ENCODE measurements at regions not wholly inside any gene's neighbourhood (a gene's known extent, or its start where the extent isn't known, plus 50 kb on each side); places are given as distances from the start of the nearest gene placed in this dataset.

- DNase-seq: no peak
These were observed 109.1 kb upstream of the GGTLC1 start for GRCh38 chr20:24097506-24098245.

GRCh38 chr20:24096864-24097450, 108.4 kb upstream of the GGTLC1 start:
- DNase-seq: no peak

- no peak for DNase-seq
These were observed 107.7 kb upstream of the GGTLC1 start for GRCh38 chr20:24096264-24096663.

GRCh38 chr20:24095756-24096155, 107.2 kb upstream of the GGTLC1 start:
- no peak for DNase-seq

- no peak for DNase-seq
These were observed 106.7 kb upstream of the GGTLC1 start for GRCh38 chr20:24095303-24095702.

- DNase-seq: no peak
These were observed 101.0 kb upstream of the GGTLC1 start for GRCh38 chr20:24089576-24089975.

- DNase-seq: no peak
These were observed 97.5 kb upstream of the GGTLC1 start for GRCh38 chr20:24086121-24086520.

GRCh38 chr20:24084281-24084680, 95.7 kb upstream of the GGTLC1 start:
- no peak for DNase-seq

GRCh38 chr20:24081077-24081476, 92.5 kb upstream of the GGTLC1 start:
- no peak for DNase-seq

- DNase-seq: no peak
These were observed 91.3 kb upstream of the GGTLC1 start for GRCh38 chr20:24079661-24080412.

- no peak for DNase-seq
These were observed 88.6 kb upstream of the GGTLC1 start for GRCh38 chr20:24077145-24077544.

- no peak for DNase-seq
These were observed 82.1 kb upstream of the GGTLC1 start for GRCh38 chr20:24070679-24071078.

- DNase-seq: no peak
These were observed 77.6 kb upstream of the GGTLC1 start for GRCh38 chr20:24066076-24066700.

- no peak for DNase-seq
These were observed 76.3 kb upstream of the GGTLC1 start for GRCh38 chr20:24064915-24065314.

GRCh38 chr20:24064092-24064491, 75.5 kb upstream of the GGTLC1 start:
- DNase-seq: no peak

GRCh38 chr20:24063100-24063499, 74.5 kb upstream of the GGTLC1 start:
- DNase-seq: no peak

GRCh38 chr20:24060851-24061590, 72.4 kb upstream of the GGTLC1 start:
- DNase-seq: no peak

GRCh38 chr20:24059174-24059573, 70.6 kb upstream of the GGTLC1 start:
- no peak for DNase-seq

GRCh38 chr20:24056491-24056890, 67.9 kb upstream of the GGTLC1 start:
- no peak for DNase-seq

GRCh38 chr20:24052599-24053275, 64.2 kb upstream of the GGTLC1 start:
- no peak for DNase-seq

- DNase-seq: no peak
These were observed 62.6 kb upstream of the GGTLC1 start for GRCh38 chr20:24051160-24051559.

GRCh38 chr20:24050119-24050518, 61.5 kb upstream of the GGTLC1 start:
- DNase-seq: no peak

All from activated CD8-positive, alpha-beta memory T cell treated with anti-CD3 and anti-CD28 coated beads, Interleukin-2, amount 50 U/mL, for 48 hours (primary cell).